ENCODE measurements at regions not wholly inside any gene's neighbourhood (a gene's known extent, or its start where the extent isn't known, plus 50 kb on each side); places are given as distances from the start of the nearest gene placed in this dataset.
A peak's percentile ranks its signal among the peaks of the same experiment; 100 is the strongest.
"Not testable (repeated sequence)": the region's sequence is repeated elsewhere in the genome, so short reads cannot be mapped to it uniquely, and the experiment has no call there.

- no peak for DNase-seq
Measured at GRCh38 chr15:96186105-96186504, 144.4 kb upstream of the NR2F2 start.

GRCh38 chr15:96187341-96188305, 142.9 kb upstream of the NR2F2 start:
- no peak for DNase-seq

GRCh38 chr15:96197721-96198120, 132.8 kb upstream of the NR2F2 start:
- no peak for DNase-seq

- no peak for DNase-seq
Measured at GRCh38 chr15:96199111-96199510, 131.4 kb upstream of the NR2F2 start.

- peak; percentile 57 for DNase-seq
Measured at GRCh38 chr15:96200357-96200967, 130.0 kb upstream of the NR2F2 start.

DNA sequence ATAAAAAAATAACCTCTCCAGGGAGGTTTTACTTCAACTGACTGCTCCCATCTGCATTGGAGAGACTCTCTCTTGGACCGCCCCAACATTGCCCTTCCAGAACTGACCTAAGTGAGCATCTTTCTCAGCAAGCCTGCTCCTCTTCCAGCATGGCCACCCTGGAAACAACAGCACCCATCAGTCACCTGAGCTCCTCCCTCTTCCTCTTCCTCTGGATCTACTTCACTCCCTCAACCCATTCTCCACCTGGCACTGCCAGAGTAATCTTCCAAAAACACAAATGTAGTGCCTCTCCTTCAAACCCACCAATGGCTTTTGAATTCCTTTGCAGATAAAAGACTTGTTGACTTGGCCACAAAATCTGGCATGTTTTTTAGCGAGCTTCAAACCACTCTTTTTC, 128.8 kb upstream of the NR2F2 start:
- DNase-seq, result no peak

DNA sequence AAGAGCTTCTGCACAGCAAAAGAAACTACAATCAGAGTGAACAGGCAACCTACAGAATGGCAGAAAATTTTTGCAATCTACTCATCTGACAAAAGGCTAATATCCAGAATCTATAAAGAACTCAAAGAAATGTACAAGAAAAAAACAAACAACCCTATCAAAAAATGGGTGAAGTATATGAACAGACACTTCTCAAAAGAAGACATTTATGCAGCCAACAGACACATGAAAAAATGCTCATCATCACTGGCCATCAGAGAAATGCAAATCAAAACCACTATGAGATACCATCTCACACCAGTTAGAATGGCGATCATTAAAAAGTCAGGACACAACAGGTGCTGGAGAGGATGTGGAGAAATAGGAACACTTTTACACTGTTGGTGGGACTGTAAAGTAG, 124.9 kb upstream of the NR2F2 start:
- DNase-seq, result not testable (repeated sequence)

DNA sequence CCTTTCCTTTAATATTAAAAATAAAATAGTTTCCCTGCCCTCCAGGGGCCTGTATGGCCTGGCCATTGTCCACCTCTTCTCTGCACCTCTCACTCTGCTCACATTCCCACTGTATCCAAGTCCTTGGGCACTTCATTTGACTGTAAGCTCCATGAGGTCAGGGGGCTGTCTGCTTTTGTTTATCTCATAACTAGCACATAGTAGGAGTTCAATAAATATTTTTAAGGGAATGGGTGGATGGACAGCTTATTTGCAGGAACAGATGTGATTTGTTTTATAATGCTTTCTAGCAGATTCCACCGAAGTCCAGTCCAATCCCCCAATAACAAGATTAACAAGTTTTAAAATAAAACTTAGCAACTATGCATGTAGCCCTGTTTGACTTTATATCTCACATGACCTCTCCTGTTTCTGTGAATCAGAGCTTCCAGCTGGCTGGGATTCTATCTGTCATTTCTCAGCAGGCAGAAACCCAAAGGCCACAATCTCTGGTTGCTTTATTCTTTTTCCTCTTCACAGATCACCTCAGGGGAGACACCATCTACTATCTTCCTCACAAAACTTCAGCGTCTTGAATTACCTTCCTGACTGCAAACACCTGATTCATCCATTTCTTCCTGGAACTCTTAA, 123.0 kb upstream of the NR2F2 start:
- DNase-seq, result no peak

GRCh38 chr15:96209285-96209735, 121.2 kb upstream of the NR2F2 start:
- DNase-seq, result no peak

GRCh38 chr15:96213045-96213444, 117.5 kb upstream of the NR2F2 start:
- no peak for DNase-seq

GRCh38 chr15:96213896-96214295, 116.6 kb upstream of the NR2F2 start:
- no peak for DNase-seq

GRCh38 chr15:96216481-96216880, 114.0 kb upstream of the NR2F2 start:
- DNase-seq, result not testable (repeated sequence)

GRCh38 chr15:96217983-96218382, 112.5 kb upstream of the NR2F2 start:
- DNase-seq, result no peak

- peak; percentile 20 for DNase-seq
Measured at GRCh38 chr15:96218623-96219455, 111.7 kb upstream of the NR2F2 start.

DNA sequence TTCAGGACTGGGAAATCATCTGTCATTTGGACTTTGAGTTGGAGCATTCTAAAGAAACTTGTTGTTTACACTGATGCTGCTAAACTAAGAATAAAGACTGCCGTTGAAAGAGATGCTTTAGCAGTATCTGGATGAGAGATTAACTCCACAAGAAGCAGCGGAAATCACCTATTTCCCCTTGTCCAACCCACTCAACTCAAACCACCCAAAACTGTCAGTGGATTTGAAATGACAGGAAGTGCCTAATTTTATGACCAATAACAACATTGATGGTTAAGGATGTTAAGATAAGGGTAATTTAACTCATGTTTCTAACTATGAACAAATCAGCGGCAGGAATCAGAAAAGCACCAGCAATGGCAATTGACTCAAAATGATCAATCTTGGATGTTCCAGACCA, 110.8 kb upstream of the NR2F2 start:
- DNase-seq, result no peak

GRCh38 chr15:96220657-96221056, 109.8 kb upstream of the NR2F2 start:
- DNase-seq, result no peak

GRCh38 chr15:96222981-96223380, 107.5 kb upstream of the NR2F2 start:
- DNase-seq, result peak; percentile 55

DNA sequence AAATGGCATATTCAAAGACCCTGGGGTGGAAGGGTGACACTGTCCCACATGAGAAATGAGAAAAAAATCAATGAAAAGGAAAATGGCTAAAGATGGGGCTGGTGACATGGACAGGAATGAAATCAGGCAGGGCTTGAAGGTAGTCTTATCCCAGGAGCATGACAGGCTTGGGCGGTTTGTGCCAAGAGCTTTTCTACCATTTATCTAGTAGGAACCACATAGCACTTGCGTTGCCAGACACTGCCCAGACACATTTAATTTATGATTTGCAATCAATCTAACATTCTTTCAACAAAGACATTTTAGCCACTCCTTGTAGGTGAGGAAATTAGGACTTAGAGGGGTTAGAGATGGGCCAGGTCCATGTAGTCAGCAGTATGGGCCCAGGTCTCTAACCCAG, 106.6 kb upstream of the NR2F2 start:
- DNase-seq, result no peak

DNA sequence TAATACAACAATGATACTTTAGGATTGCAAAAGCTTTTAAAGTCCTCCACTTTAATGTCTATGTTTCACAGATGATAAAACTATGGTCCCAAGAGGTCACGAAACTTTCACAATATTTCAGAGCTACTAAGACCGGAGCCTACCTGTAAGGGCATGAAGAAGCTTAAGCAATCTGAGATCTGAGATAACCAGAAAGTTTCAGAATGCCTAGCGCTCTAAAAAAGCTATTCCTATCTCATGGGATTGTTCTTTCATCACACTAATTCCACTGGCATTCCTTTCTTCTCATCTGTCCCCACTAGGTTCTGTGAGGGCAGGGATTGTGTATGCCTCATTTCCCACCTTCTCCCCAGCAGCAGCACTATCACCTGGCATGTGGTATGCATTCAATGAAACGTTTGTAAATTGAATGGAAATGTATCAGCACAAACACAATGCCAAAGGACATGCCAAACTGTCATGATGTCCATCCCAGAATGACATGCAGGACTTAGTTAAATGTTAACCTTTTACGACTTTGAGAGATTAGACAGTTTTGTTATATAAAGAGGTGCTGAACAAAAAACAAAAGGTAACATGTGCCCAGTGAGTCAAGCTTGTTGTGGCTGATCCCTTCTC, 104.7 kb upstream of the NR2F2 start:
- DNase-seq, result no peak

- no peak for DNase-seq
Measured at GRCh38 chr15:96230526-96231181, 99.8 kb upstream of the NR2F2 start.

GRCh38 chr15:96232335-96232734, 98.2 kb upstream of the NR2F2 start:
- DNase-seq, result no peak

All from tongue (tissue), 1 donor.